ENCODE measurements at regions not wholly inside any gene's neighbourhood (a gene's known extent, or its start where the extent isn't known, plus 50 kb on each side); places are given as distances from the start of the nearest gene placed in this dataset.

- Histone ChIP-seq H3K27me3 (replicated peaks; ENCODE audit: insufficient read depth) (no peaks in the 10 kb centered on the region), H3K27ac (no peak overlapping the region), H3K9me3 (no peaks in the 10 kb centered on the region), H3K36me3 (no peaks in the 10 kb centered on the region), H3K4me3 (no peak overlapping the region), H3K4me1 (replicated peaks) (no peaks in the 10 kb centered on the region)
- intact Hi-C loops (cut with DNase I) = no loop called here
- no peak for TF ChIP-seq POLR2A (IDR thresholded peaks at IDR 0.05)
- TF ChIP-seq POLR2AphosphoS5 (IDR thresholded peaks at IDR 0.05) = no peak
- no peak for TF ChIP-seq CTCF (IDR thresholded peaks at IDR 0.05)
- DNase-seq (ENCODE audit: low spot score) = no peak
- 8% methylated on average over 2 of the region's 2 CpGs for WGBS
Measured at GRCh38 chr10:105837951-105838350, 1196.9 kb downstream of the SORCS3 start.

GRCh38 chr10:105834261-105835059 lies 1193.4 kb downstream of the SORCS3 start:
- Histone ChIP-seq H3K27me3 (replicated peaks; ENCODE audit: insufficient read depth) (no peaks in the 10 kb centered on the region), H3K36me3 (no peaks in the 10 kb centered on the region), H3K9me3 (no peaks in the 10 kb centered on the region), H3K4me1 (replicated peaks) (no peaks in the 10 kb centered on the region), H3K4me3 (no peak overlapping the region), H3K27ac (no peak overlapping the region)
- 53% methylated on average over 4 of the region's 4 CpGs for WGBS
- intact Hi-C loops (cut with DNase I) = no loop called here
- no peak for TF ChIP-seq POLR2AphosphoS5 (IDR thresholded peaks at IDR 0.05)
- no peak for TF ChIP-seq POLR2A (IDR thresholded peaks at IDR 0.05)
- TF ChIP-seq CTCF (IDR thresholded peaks at IDR 0.05) = no peak
- no peak for DNase-seq (ENCODE audit: low spot score)

DNA sequence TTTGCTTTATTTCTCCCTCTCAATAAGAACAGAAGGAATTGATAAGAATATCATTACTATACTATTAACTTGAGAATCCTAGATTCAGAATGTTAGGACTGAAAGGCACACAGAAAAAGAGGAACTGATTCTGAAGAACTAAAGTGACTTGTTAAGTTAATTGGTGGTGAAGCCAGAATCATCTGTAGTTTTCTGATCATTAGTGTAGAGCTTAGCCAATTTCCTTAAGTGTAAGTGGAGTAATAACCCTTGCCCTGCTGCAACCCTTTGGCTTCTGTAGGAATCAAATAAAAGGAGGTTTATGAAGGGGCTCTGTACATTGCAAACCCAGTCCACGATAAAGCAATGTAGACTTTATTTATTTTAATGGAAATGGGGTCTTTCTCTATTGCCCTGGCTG lies 1186.0 kb downstream of the SORCS3 start:
- H3K4me1 ChIP-seq (replicated peaks) = no peaks in the 10 kb centered on the region
- H3K27ac ChIP-seq = no peak overlapping the region
- no peak overlapping the region for H3K4me3 ChIP-seq
- WGBS = 40% methylated on average over 1 of the region's 1 CpG
- no peaks in the 10 kb centered on the region for H3K36me3 ChIP-seq
- no peak for DNase-seq (ENCODE audit: low spot score)
- no peak for TF ChIP-seq POLR2AphosphoS5 (IDR thresholded peaks at IDR 0.05)
- TF ChIP-seq POLR2A (IDR thresholded peaks at IDR 0.05) = no peak
- TF ChIP-seq CTCF (IDR thresholded peaks at IDR 0.05) = no peak
- intact Hi-C loops (cut with DNase I) = no loop called here
- H3K27me3 ChIP-seq (replicated peaks; ENCODE audit: insufficient read depth) = no peaks in the 10 kb centered on the region
- H3K9me3 ChIP-seq = no peaks in the 10 kb centered on the region

DNA sequence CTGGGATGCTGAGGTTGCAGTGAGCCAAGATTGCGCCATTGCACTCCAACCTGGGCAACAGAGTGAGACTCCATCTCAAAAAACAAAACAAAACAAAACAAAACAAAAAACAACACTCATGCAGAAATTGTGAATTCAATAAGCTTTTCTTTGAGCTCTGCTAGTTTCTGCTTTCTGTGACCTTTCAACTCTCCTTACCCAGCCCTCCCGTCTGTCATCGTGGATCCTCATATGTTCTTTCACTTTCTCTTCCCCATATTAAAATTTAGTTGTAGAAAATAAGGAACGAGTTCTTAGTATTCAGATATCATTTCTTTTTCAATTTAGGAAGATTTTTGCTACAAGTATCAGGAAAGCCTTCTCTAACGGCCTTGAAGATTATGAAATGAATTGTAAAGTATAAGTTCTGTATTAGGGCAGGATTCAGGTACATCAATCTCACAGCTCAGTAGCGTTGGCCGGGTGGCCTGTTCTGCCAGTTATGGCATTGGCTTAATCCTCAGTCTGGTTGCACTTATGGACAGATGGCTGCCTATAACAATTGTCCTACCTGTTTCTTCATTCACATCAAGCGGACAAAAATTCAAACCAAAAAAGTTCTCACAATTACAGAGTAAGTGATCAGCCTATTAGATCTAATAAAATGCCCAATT lies 1167.0 kb downstream of the SORCS3 start:
- no peak for DNase-seq (ENCODE audit: low spot score)
- Histone ChIP-seq H3K36me3 (no peaks in the 10 kb centered on the region), H3K4me1 (replicated peaks) (no peaks in the 10 kb centered on the region), H3K27ac (no peak overlapping the region), H3K27me3 (replicated peaks; ENCODE audit: insufficient read depth) (no peaks in the 10 kb centered on the region), H3K4me3 (no peak overlapping the region), H3K9me3 (no peaks in the 10 kb centered on the region)
- TF ChIP-seq CTCF (IDR thresholded peaks at IDR 0.05) = no peak
- no peak for TF ChIP-seq POLR2AphosphoS5 (IDR thresholded peaks at IDR 0.05)
- TF ChIP-seq POLR2A (IDR thresholded peaks at IDR 0.05) = no peak
- intact Hi-C loops (cut with DNase I) = no loop called here
- 85% methylated on average over 8 of the region's 8 CpGs for WGBS

DNA sequence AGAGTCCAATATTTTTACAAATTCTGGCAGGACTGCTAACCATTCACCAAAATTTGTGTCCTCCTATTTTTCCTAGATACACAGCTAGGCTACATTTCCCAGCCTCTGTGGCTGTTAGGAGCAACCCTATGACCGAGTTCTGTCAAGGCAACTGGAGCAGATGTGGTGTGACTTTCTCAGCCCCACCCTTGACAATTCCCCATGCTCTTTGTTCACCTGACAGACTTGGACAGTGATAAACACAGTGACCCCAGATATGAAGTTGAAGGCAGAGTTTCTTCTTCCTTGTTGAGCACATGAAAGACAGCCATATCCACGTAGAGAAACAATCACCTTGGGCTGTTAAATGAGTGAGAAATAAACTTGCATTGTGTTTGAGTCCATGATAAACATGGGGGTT lies 1162.1 kb downstream of the SORCS3 start:
- TF ChIP-seq POLR2A (IDR thresholded peaks at IDR 0.05) (no peak), CTCF (IDR thresholded peaks at IDR 0.05) (no peak), POLR2AphosphoS5 (IDR thresholded peaks at IDR 0.05) (no peak)
- H3K27me3 ChIP-seq (replicated peaks; ENCODE audit: insufficient read depth) = no peaks in the 10 kb centered on the region
- DNase-seq (ENCODE audit: low spot score) = no peak
- H3K4me1 ChIP-seq (replicated peaks) = no peaks in the 10 kb centered on the region
- H3K9me3 ChIP-seq = no peaks in the 10 kb centered on the region
- no peak overlapping the region for H3K4me3 ChIP-seq
- no peak overlapping the region for H3K27ac ChIP-seq
- whole genome bisulfite sequencing = 28% methylated on average over 2 of the region's 2 CpGs
- H3K36me3 ChIP-seq = no peaks in the 10 kb centered on the region
- intact Hi-C loops (cut with DNase I) = no loop called here
